ENCODE measurements at regions not wholly inside any gene's neighbourhood (a gene's known extent, or its start where the extent isn't known, plus 50 kb on each side); places are given as distances from the start of the nearest gene placed in this dataset.

- peak; percentile 26 for DNase-seq (ENCODE audit: low read depth)
- TF ChIP-seq CTCF (IDR thresholded peaks at IDR 0.05; ENCODE audit: insufficient read depth, low read depth, low read length), result no peak
- H3K4me3 ChIP-seq (ENCODE audit: low read depth, low read length), result no peak overlapping the region
These were observed 161.3 kb downstream of the KLF13 start for GRCh38 chr15:31487811-31488436.

GRCh38 chr15:31488437-31489204 lies 162.0 kb downstream of the KLF13 start:
- DNase-seq (ENCODE audit: low read depth), result peak; percentile 92
- no peak overlapping the region for H3K4me3 ChIP-seq (ENCODE audit: low read depth, low read length)
- TF ChIP-seq CTCF (IDR thresholded peaks at IDR 0.05; ENCODE audit: insufficient read depth, low read depth, low read length), result peak; percentile 92

- H3K4me3 ChIP-seq (ENCODE audit: low read depth, low read length), result no peak overlapping the region
- TF ChIP-seq CTCF (IDR thresholded peaks at IDR 0.05; ENCODE audit: insufficient read depth, low read depth, low read length), result no peak
- no peak for DNase-seq (ENCODE audit: low read depth)
These were observed 162.6 kb downstream of the KLF13 start for GRCh38 chr15:31489281-31489680.

GRCh38 chr15:31489801-31490646 lies 163.4 kb downstream of the KLF13 start:
- peak; percentile 66 for DNase-seq (ENCODE audit: low read depth)
- TF ChIP-seq CTCF (IDR thresholded peaks at IDR 0.05; ENCODE audit: insufficient read depth, low read depth, low read length), result peak; percentile 91
- H3K4me3 ChIP-seq (ENCODE audit: low read depth, low read length), result no peak overlapping the region

GRCh38 chr15:31494786-31495185 lies 168.2 kb downstream of the KLF13 start:
- no peak for TF ChIP-seq CTCF (IDR thresholded peaks at IDR 0.05; ENCODE audit: insufficient read depth, low read depth, low read length)
- H3K4me3 ChIP-seq (ENCODE audit: low read depth, low read length), result no peak overlapping the region
- no peak for DNase-seq (ENCODE audit: low read depth)

GRCh38 chr15:31495281-31495680 lies 168.6 kb downstream of the KLF13 start:
- no peak overlapping the region for H3K4me3 ChIP-seq (ENCODE audit: low read depth, low read length)
- no peak for DNase-seq (ENCODE audit: low read depth)
- TF ChIP-seq CTCF (IDR thresholded peaks at IDR 0.05; ENCODE audit: insufficient read depth, low read depth, low read length), result no peak

All from fibroblast of villous mesenchyme (primary cell).